ENCODE measurements at regions not wholly inside any gene's neighbourhood (a gene's known extent, or its start where the extent isn't known, plus 50 kb on each side); places are given as distances from the start of the nearest gene placed in this dataset.

- no peak overlapping the region for H3K4me3 Mint-ChIP-seq
- H3K27me3 Mint-ChIP-seq (ENCODE audit: low read depth): no peaks in the 10 kb centered on the region
- H3K9me3 Mint-ChIP-seq: no peaks in the 10 kb centered on the region
- no peaks in the 10 kb centered on the region for H3K36me3 Mint-ChIP-seq
- no peak overlapping the region for H3K27ac Mint-ChIP-seq
- no peak for DNase-seq (ENCODE audit: low spot score in 2 of 2, unreplicated experiment in 2 of 2)
- no peak for TF ChIP-seq CTCF (IDR thresholded peaks at IDR 0.05; ENCODE audit: unreplicated experiment)
- peaks cover 15% of the 10 kb centered on the region for H3K4me1 Mint-ChIP-seq
Measured at GRCh38 chr16:76194616-76195015, 82.6 kb upstream of the CNTNAP4 start.

- Mint-ChIP-seq H3K27me3 (ENCODE audit: low read depth) (no peaks in the 10 kb centered on the region), H3K27ac (peak overlapping the region; percentile 2), H3K36me3 (no peaks in the 10 kb centered on the region), H3K9me3 (no peaks in the 10 kb centered on the region), H3K4me1 (peaks cover 15% of the 10 kb centered on the region), H3K4me3 (no peak overlapping the region)
- no peak for TF ChIP-seq CTCF (IDR thresholded peaks at IDR 0.05; ENCODE audit: unreplicated experiment)
- no peak for DNase-seq (ENCODE audit: low spot score in 2 of 2, unreplicated experiment in 2 of 2)
Measured at GRCh38 chr16:76195056-76195455, 82.1 kb upstream of the CNTNAP4 start.

GRCh38 chr16:76195648-76196047 is 81.6 kb upstream of the CNTNAP4 start:
- Mint-ChIP-seq H3K27me3 (ENCODE audit: low read depth) (no peaks in the 10 kb centered on the region), H3K36me3 (no peaks in the 10 kb centered on the region), H3K4me3 (no peak overlapping the region), H3K4me1 (peaks cover 15% of the 10 kb centered on the region), H3K9me3 (no peaks in the 10 kb centered on the region), H3K27ac (no peak overlapping the region)
- no peak for DNase-seq (ENCODE audit: low spot score in 2 of 2, unreplicated experiment in 2 of 2)
- no peak for TF ChIP-seq CTCF (IDR thresholded peaks at IDR 0.05; ENCODE audit: unreplicated experiment)

GRCh38 chr16:76197900-76198299 is 79.3 kb upstream of the CNTNAP4 start:
- no peak for DNase-seq (ENCODE audit: low spot score in 2 of 2, unreplicated experiment in 2 of 2)
- H3K36me3 Mint-ChIP-seq: no peaks in the 10 kb centered on the region
- H3K27ac Mint-ChIP-seq: no peak overlapping the region
- peaks cover 15% of the 10 kb centered on the region for H3K4me1 Mint-ChIP-seq
- no peak overlapping the region for H3K4me3 Mint-ChIP-seq
- no peaks in the 10 kb centered on the region for H3K27me3 Mint-ChIP-seq (ENCODE audit: low read depth)
- TF ChIP-seq CTCF (IDR thresholded peaks at IDR 0.05; ENCODE audit: unreplicated experiment): no peak
- H3K9me3 Mint-ChIP-seq: no peaks in the 10 kb centered on the region

- Mint-ChIP-seq H3K4me1 (peaks cover 3% of the 10 kb centered on the region), H3K27ac (no peak overlapping the region), H3K9me3 (no peaks in the 10 kb centered on the region), H3K4me3 (no peak overlapping the region), H3K27me3 (ENCODE audit: low read depth) (no peaks in the 10 kb centered on the region), H3K36me3 (no peaks in the 10 kb centered on the region)
- no peak for TF ChIP-seq CTCF (IDR thresholded peaks at IDR 0.05; ENCODE audit: unreplicated experiment)
- DNase-seq (ENCODE audit: low spot score in 2 of 2, unreplicated experiment in 2 of 2): no peak
Measured at GRCh38 chr16:76199681-76200220, 77.5 kb upstream of the CNTNAP4 start.

DNA sequence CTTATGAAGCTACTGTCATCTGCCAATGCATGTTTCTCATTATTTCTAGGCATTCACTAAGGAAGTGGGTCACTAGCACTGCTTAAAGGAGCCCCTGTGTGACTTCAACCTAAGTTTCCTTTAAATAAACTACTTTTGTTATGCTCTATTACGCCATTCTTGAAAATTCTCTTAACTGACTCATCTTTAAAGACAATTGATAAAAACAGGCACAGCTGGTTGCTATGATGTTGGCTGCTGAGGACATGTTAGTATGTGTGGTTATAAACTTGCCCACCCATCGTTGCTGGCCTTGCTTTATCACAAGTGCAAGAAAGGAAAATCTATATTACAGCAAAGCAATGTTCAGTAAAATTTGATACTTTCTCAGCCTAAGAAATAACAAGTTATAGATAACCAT is 75.8 kb upstream of the CNTNAP4 start:
- Mint-ChIP-seq H3K36me3 (no peaks in the 10 kb centered on the region), H3K27ac (no peak overlapping the region), H3K9me3 (peaks cover 3% of the 10 kb centered on the region), H3K4me1 (no peaks in the 10 kb centered on the region), H3K27me3 (ENCODE audit: low read depth) (no peaks in the 10 kb centered on the region), H3K4me3 (no peak overlapping the region)
- no peak for DNase-seq (ENCODE audit: low spot score in 2 of 2, unreplicated experiment in 2 of 2)
- no peak for TF ChIP-seq CTCF (IDR thresholded peaks at IDR 0.05; ENCODE audit: unreplicated experiment)

All from mesothelial cell of epicardium (in vitro differentiated cells).